H9 (cell line): ENCODE measurements at regions not wholly inside any gene's neighbourhood (a gene's known extent, or its start where the extent isn't known, plus 50 kb on each side); places are given as distances from the start of the nearest gene placed in this dataset.

Experiments
- DNase-seq: peaks from one replicate; pipeline ENCODE4 v3.0.0-alpha.2; 2017
- H2AFZ ChIP-seq: one replicate; pipeline ENCODE4 v1.6.1; 2013; ENCODE audit warnings: mild to moderate bottlenecking, low read length, control low read depth, moderate library complexity
- H2AK5ac ChIP-seq: 2 replicates; pipeline ENCODE4 v1.6.1; 2013; ENCODE audit warnings: low read length, control low read depth, mixed read lengths; ENCODE audit not compliant: insufficient read length
- H2BK120ac ChIP-seq: one replicate; pipeline ENCODE4 v1.6.1; 2013; ENCODE audit warnings: low read depth, mild to moderate bottlenecking, low read length, control low read depth, inconsistent platforms; ENCODE audit not compliant: poor library complexity, severe bottlenecking
- H2BK12ac ChIP-seq: 2 replicates; pipeline ENCODE4 v1.6.1; 2013; ENCODE audit warnings: low read length, control low read depth, mixed read lengths, low read depth; ENCODE audit not compliant: insufficient read length
- H2BK15ac ChIP-seq: 2 replicates; pipeline ENCODE4 v1.6.1; 2013; ENCODE audit warnings: low read depth, low read length, control low read depth
- H2BK20ac ChIP-seq: one replicate; pipeline ENCODE4 v1.6.1; 2013; ENCODE audit warnings: low read depth, mild to moderate bottlenecking, low read length, control low read depth, inconsistent platforms; ENCODE audit not compliant: poor library complexity, severe bottlenecking
- H2BK5ac ChIP-seq: 2 replicates; pipeline ENCODE4 v1.6.1; 2013; ENCODE audit warnings: low read length, control low read depth, mixed read lengths; ENCODE audit not compliant: insufficient read length
- H3K14ac ChIP-seq: 2 replicates; pipeline ENCODE4 v1.6.1; 2013; ENCODE audit warnings: low read length, control low read depth; ENCODE audit not compliant: insufficient read depth
- H3K18ac ChIP-seq: 2 replicates; pipeline ENCODE4 v1.6.1; 2013; ENCODE audit warnings: low read depth, mild to moderate bottlenecking, mixed read lengths, low read length, control low read depth; ENCODE audit not compliant: insufficient read length
- H3K23ac ChIP-seq: 2 replicates; pipeline ENCODE4 v1.6.1; 2013; ENCODE audit warnings: low read length, control low read depth, mixed read lengths, low read depth; ENCODE audit not compliant: insufficient read length
- H3K23me2 ChIP-seq: 2 replicates; pipeline ENCODE4 v1.6.1; 2013; ENCODE audit warnings: low read depth, mild to moderate bottlenecking, mixed read lengths, low read length, control low read depth; ENCODE audit not compliant: insufficient read length, poor library complexity, severe bottlenecking
- H3K27ac ChIP-seq: 2 replicates; pipeline ENCODE4 v1.5.1; 2013; ENCODE audit warnings: low read length, control low read depth, mixed read lengths, low read depth; ENCODE audit not compliant: insufficient read length
- H3K27me3 ChIP-seq: 2 replicates; pipeline ENCODE4 v1.6.1; 2013; ENCODE audit warnings: low read length, control low read depth, inconsistent platforms; ENCODE audit not compliant: insufficient read depth
- H3K4ac ChIP-seq: 2 replicates; pipeline ENCODE4 v1.6.1; 2013; ENCODE audit warnings: low read depth, mild to moderate bottlenecking, control low read depth, inconsistent platforms, low read length, moderate library complexity
- H3K4me1 ChIP-seq: 2 replicates; pipeline ENCODE4 v1.6.1; 2013; ENCODE audit warnings: low read length, control low read depth, inconsistent platforms; ENCODE audit not compliant: insufficient read depth
- H3K4me2 ChIP-seq: 2 replicates; pipeline ENCODE4 v1.6.1; 2013; ENCODE audit warnings: low read length, control low read depth, mixed read lengths; ENCODE audit not compliant: insufficient read length, insufficient read depth
- H3K56ac ChIP-seq: 2 replicates; pipeline ENCODE4 v1.6.1; 2013; ENCODE audit warnings: low read depth, mild to moderate bottlenecking, mixed read lengths, low read length, control low read depth; ENCODE audit not compliant: insufficient read length
- H3K79me1 ChIP-seq: 2 replicates; pipeline ENCODE4 v1.6.1; 2013; ENCODE audit warnings: low read depth, mild to moderate bottlenecking, moderate library complexity, low read length, control low read depth, inconsistent platforms; ENCODE audit not compliant: insufficient read depth, poor library complexity, severe bottlenecking
- H3K79me2 ChIP-seq: 2 replicates; pipeline ENCODE4 v1.6.1; 2013; ENCODE audit warnings: low read length, control low read depth, inconsistent platforms; ENCODE audit not compliant: insufficient read depth
- H3K9ac ChIP-seq: 2 replicates; pipeline ENCODE4 v1.6.1; 2013; ENCODE audit warnings: low read length, control low read depth, mixed read lengths; ENCODE audit not compliant: insufficient read length; ENCODE audit errors: extremely low read depth
- H3K9me3 ChIP-seq: one replicate; pipeline ENCODE4 v1.6.1; 2013; ENCODE audit warnings: low read depth, low read length, inconsistent platforms; ENCODE audit not compliant: control insufficient read depth
- H3T11ph ChIP-seq: one replicate; pipeline ENCODE4 v1.6.1; 2013; ENCODE audit warnings: mild to moderate bottlenecking, low read length, control low read depth, inconsistent platforms
- H4K20me1 ChIP-seq: one replicate; pipeline ENCODE4 v1.6.1; 2013; ENCODE audit not compliant: control insufficient read depth, insufficient read length, insufficient read depth
- H4K5ac ChIP-seq: 2 replicates; pipeline ENCODE4 v1.6.1; 2013; ENCODE audit warnings: low read depth, mild to moderate bottlenecking, mixed read lengths, low read length, control low read depth; ENCODE audit not compliant: insufficient read length
- H4K8ac ChIP-seq: replicated peaks from 2 replicates; pipeline ENCODE4 v1.6.1; 2013; ENCODE audit warnings: low read length, control low read depth, mixed read lengths, low read depth; ENCODE audit not compliant: insufficient read length
- H4K91ac ChIP-seq: 2 replicates; pipeline ENCODE4 v1.6.1; 2013; ENCODE audit warnings: low read depth, mild to moderate bottlenecking, moderate library complexity, mixed read lengths, low read length, control low read depth; ENCODE audit not compliant: insufficient read length
- H3K27ac Mint-ChIP-seq, 3 experiments: 2 replicates in 2 of 3; 3 replicates in 1 of 3; pipeline ENCODE4 v1.8.0; 2020 to 2021; ENCODE audit warnings: mixed read lengths in 3 of 3, mild to moderate bottlenecking in 1 of 3, moderate library complexity in 1 of 3
- H3K27me3 Mint-ChIP-seq: 2 replicates; pipeline ENCODE4 v1.8.0; 2021; ENCODE audit warnings: low read depth, mild to moderate bottlenecking, moderate library complexity, mixed read lengths
- H3K36me3 Mint-ChIP-seq, 3 experiments: 2 replicates in 2 of 3; 3 replicates in 1 of 3; pipeline ENCODE4 v1.8.0; 2020 to 2021; ENCODE audit warnings: low read depth in 3 of 3, mixed read lengths in 3 of 3; ENCODE audit not compliant: insufficient read depth in 1 of 3
- H3K4me1 Mint-ChIP-seq, 2 experiments: 2 replicates each; pipeline ENCODE4 v1.8.0; 2020; ENCODE audit warnings: mixed read lengths in 2 of 2
- H3K4me3 Mint-ChIP-seq, 2 experiments: 2 replicates in 1 of 2; 3 replicates in 1 of 2; pipeline ENCODE4 v1.8.0; 2020 to 2021; ENCODE audit warnings: mild to moderate bottlenecking in 2 of 2, mixed read lengths in 2 of 2, moderate library complexity in 1 of 2
- H3K9me3 Mint-ChIP-seq, 2 experiments: 2 replicates in 1 of 2; 3 replicates in 1 of 2; pipeline ENCODE4 v1.8.0; 2020; ENCODE audit warnings: mild to moderate bottlenecking in 2 of 2, mixed read lengths in 2 of 2, moderate library complexity in 1 of 2
- CTCF ChIP-seq: fragments of 200-600 bp; sonication (generic); conservative IDR thresholded peaks from 3 replicates; pipeline ENCODE4 v1.8.0; 2021; ENCODE audit warnings: antibody characterized with exemption, mild to moderate bottlenecking
- WGBS: extraction: QIAGEN DNeasy Blood & Tissue Kit; methylation state at CpG from one replicate; pipeline ENCODE4 v1.1.7; 2013; ENCODE audit warnings: missing lambda C conversion rate, low lambda C conversion rate, mixed read lengths; ENCODE audit not compliant: insufficient read length; ENCODE audit errors: extremely low coverage; 5-methylcytosine and 5-hydroxymethylcytosine counted together

GRCh38 chr11:19420868-19421533, 180.3 kb upstream of the E2F8 start:
- Mint-ChIP-seq H3K4me3 (no peak overlapping the region), H3K9me3 (peaks cover 3 to 5% of the 10 kb centered on the region in 2 experiments; a peak in 4 of 5 replicates), H3K27me3 (peaks cover 14% of the 10 kb centered on the region), H3K4me1 (peaks cover 0 to 4% of the 10 kb centered on the region in 2 experiments; a peak in 2 of 4 replicates), H3K27ac (no peak overlapping the region), H3K36me3 (peaks cover 0 to 3% (median 0%) of the 10 kb centered on the region in 3 experiments; a peak in 1 of 7 replicates)
- Histone ChIP-seq H3K9me3 (no peaks in the 10 kb centered on the region), H3K27me3 (no peaks in the 10 kb centered on the region), H3K79me1 (no peaks in the 10 kb centered on the region), H3K23ac (no peak overlapping the region), H2BK20ac (no peak overlapping the region), H4K5ac (no peak overlapping the region), H2BK5ac (no peak overlapping the region), H3K27ac (no peak overlapping the region), H2BK120ac (no peak overlapping the region), H3K4me1 (no peaks in the 10 kb centered on the region), H3T11ph (no peak overlapping the region), H2AK5ac (no peak overlapping the region), H3K18ac (no peak overlapping the region), H3K56ac (no peak overlapping the region), H2AFZ (no peak overlapping the region), H3K14ac (no peak overlapping the region), H3K23me2 (no peaks in the 10 kb centered on the region), H3K4me2 (no peak overlapping the region), H4K8ac (no peak overlapping the region), H3K9ac (no peak overlapping the region), H3K4ac (no peak overlapping the region), H2BK12ac (no peak overlapping the region), H4K91ac (no peak overlapping the region), H3K79me2 (no peaks in the 10 kb centered on the region), H2BK15ac (no peak overlapping the region), H4K20me1 (no peaks in the 10 kb centered on the region)
- no peak for DNase-seq
- TF ChIP-seq CTCF: no peak
- WGBS: no CpG with 5 or more reads among the region's 6 CpGs
